HCT116 (cell line): ENCODE measurements at regions not wholly inside any gene's neighbourhood (a gene's known extent, or its start where the extent isn't known, plus 50 kb on each side); places are given as distances from the start of the nearest gene placed in this dataset.

Experiments
- ATAC-seq: fragments of 200-7000 bp; cut with Tn5 transposase; 2 replicates; pipeline ENCODE4 v1.9.1; 2020; ENCODE audit warnings: mild to moderate bottlenecking, moderate library complexity
- BruUV-seq: library from RNA; stranded (reverse); fragments of 400-500 nt; replicated peaks from 2 replicates; lab custom pipeline; 2021; lab: Mats Ljungman, UMichigan
- CTCF ChIA-PET: fragments of 300-600 bp; sonication (Branson Sonifier 250); formaldehyde crosslinking; loops from one replicate; lab custom pipeline; 2021; ENCODE audit warnings: antibody characterized with exemption; lab: Charles Lee
- POLR2A ChIA-PET: fragments of 300-600, 350-600 bp; sonication (Branson Sonifier 250); formaldehyde crosslinking; loops from one replicate; lab custom pipeline; 2021; ENCODE audit warnings: antibody characterized with exemption; lab: Charles Lee
- RAD21 ChIA-PET, 2 experiments: fragments of 300-600 bp; sonication (Branson Sonifier 250); formaldehyde crosslinking; loops; one replicate each; lab custom pipeline; 2023; ENCODE audit warnings: low total read pairs in 2 of 2; ENCODE audit not compliant: uncharacterized antibody in 2 of 2, unreplicated experiment in 2 of 2, low non-redundant PET in 1 of 2; lab: Charles Lee
- DNase-seq: peaks from one replicate; pipeline ENCODE4 v3.0.0-alpha.2; 2010; ENCODE audit warnings: low read depth, low spot score
- H2AFZ ChIP-seq: fragments of 200-600 bp; shearing (Covaris generic), sonication (generic); 2 replicates; pipeline ENCODE4 v1.6.1; 2017; ENCODE audit warnings: low read depth, mixed run types, mixed read lengths, antibody characterized with exemption, low read length; ENCODE audit not compliant: poor library complexity, severe bottlenecking
- H3K27ac ChIP-seq: 2 replicates; pipeline ENCODE4 v1.5.1; 2012; ENCODE audit warnings: low read depth, low read length
- H3K27me3 ChIP-seq: fragments of 200-600 bp; sonication (generic); 2 replicates; pipeline ENCODE4 v1.6.1; 2016; ENCODE audit warnings: mixed run types, low read length, mixed read lengths; ENCODE audit not compliant: insufficient read depth
- H3K36me3 ChIP-seq, 2 experiments: fragments of 200-500 bp in 1 of 2; fragments of 200-600 bp in 1 of 2; sonication (Bioruptor generic) in 1 of 2; sonication (generic) in 1 of 2; 2 replicates each; pipeline versions ENCODE4 v1.5.1 to v1.6.1; 2014 to 2016; ENCODE audit warnings: low read length in 2 of 2, inconsistent platforms in 1 of 2, mixed read lengths in 1 of 2, mixed run types in 1 of 2; ENCODE audit not compliant: insufficient read depth in 2 of 2, control insufficient read depth in 1 of 2
- H3K4me1 ChIP-seq, 2 experiments: fragments of 200-600 bp in 1 of 2; sonication (generic) in 1 of 2; 2 replicates each; pipeline versions ENCODE4 v1.5.1 to v1.6.1; 2012 to 2017; ENCODE audit warnings: low read length in 2 of 2, inconsistent platforms in 1 of 2, mild to moderate bottlenecking in 1 of 2, mixed read lengths in 1 of 2, mixed run types in 1 of 2, moderate library complexity in 1 of 2; ENCODE audit not compliant: insufficient read depth in 2 of 2, control insufficient read depth in 1 of 2
- H3K4me2 ChIP-seq: fragments of 200-600 bp; sonication (generic); 2 replicates; pipeline ENCODE4 v1.6.1; 2017; ENCODE audit warnings: mixed run types, low read length, mixed read lengths
- H3K4me3 ChIP-seq, 2 experiments: fragments of 200-600 bp in 1 of 2; sonication (generic) in 1 of 2; replicated peaks in 1 of 2; 2 replicates each; pipeline ENCODE4 v1.5.1; 2011 to 2016; ENCODE audit warnings: low read length in 2 of 2, control low read depth in 1 of 2, low read depth in 1 of 2, mild to moderate bottlenecking in 1 of 2, mixed read lengths in 1 of 2, mixed run types in 1 of 2
- H3K79me2 ChIP-seq: fragments of 200-600 bp; sonication (generic); 2 replicates; pipeline ENCODE4 v1.6.1; 2017; ENCODE audit warnings: mild to moderate bottlenecking, mixed run types, low read length, moderate library complexity, mixed read lengths; ENCODE audit not compliant: insufficient read depth
- H3K9ac ChIP-seq: fragments of 200-600 bp; sonication (generic); 2 replicates; pipeline ENCODE4 v1.6.1; 2016; ENCODE audit warnings: low read length, mixed read lengths
- H3K9me2 ChIP-seq: fragments of 200-600 bp; sonication (generic), shearing (Covaris generic); 2 replicates; pipeline ENCODE4 v1.6.1; 2017; ENCODE audit warnings: mixed run types, mild to moderate bottlenecking, moderate library complexity; ENCODE audit not compliant: insufficient read depth
- H3K9me3 ChIP-seq, 2 experiments: fragments of 200-500 bp in 1 of 2; fragments of 200-600 bp in 1 of 2; sonication (Bioruptor generic) in 1 of 2; sonication (generic) in 1 of 2; 2 replicates each; pipeline ENCODE4 v1.6.1; 2014 to 2017; ENCODE audit warnings: low read length in 2 of 2, mixed read lengths in 2 of 2, inconsistent platforms in 1 of 2, low read depth in 1 of 2, mild to moderate bottlenecking in 1 of 2, mixed run types in 1 of 2, moderate library complexity in 1 of 2; ENCODE audit not compliant: control insufficient read depth in 1 of 2, insufficient read depth in 1 of 2
- H4K20me1 ChIP-seq: fragments of 200-600 bp; sonication (generic), shearing (Covaris generic); 2 replicates; pipeline ENCODE4 v1.6.1; 2017; ENCODE audit warnings: mixed run types, mild to moderate bottlenecking, moderate library complexity; ENCODE audit not compliant: insufficient read depth
- CBX3 ChIP-seq: IDR thresholded peaks from 2 replicates; pipeline ENCODE4 v1.6.1; 2012; ENCODE audit warnings: low read depth
- CEBPB ChIP-seq: IDR thresholded peaks from 2 replicates; pipeline ENCODE4 v1.6.1; 2012; ENCODE audit warnings: low read depth
- EZH2 ChIP-seq: fragments of 200-600 bp; sonication (generic); IDR thresholded peaks from 2 replicates; pipeline ENCODE4 v1.6.1; 2017; ENCODE audit warnings: antibody characterized with exemption, mixed run types
- EZH2phosphoT487 ChIP-seq: fragments of 200-600 bp; IDR thresholded peaks from 2 replicates; pipeline ENCODE4 v1.6.1; 2018; ENCODE audit warnings: antibody characterized with exemption, borderline replicate concordance
- JUND ChIP-seq: IDR thresholded peaks from 2 replicates; pipeline ENCODE4 v1.6.1; 2012
- POLR2A ChIP-seq: IDR thresholded peaks from 2 replicates; pipeline ENCODE4 v1.7.0; 2011; ENCODE audit warnings: borderline replicate concordance; ENCODE audit not compliant: insufficient read depth, insufficient read length; ENCODE audit errors: extremely low read depth
- POLR2AphosphoS5 ChIP-seq: IDR thresholded peaks from 2 replicates; pipeline ENCODE4 v1.6.1; 2011; ENCODE audit warnings: mild to moderate bottlenecking, low read depth, low read length, moderate library complexity
- RAD21 ChIP-seq: IDR thresholded peaks from 2 replicates; pipeline ENCODE4 v1.6.1; 2012; ENCODE audit warnings: low read depth, mild to moderate bottlenecking
- REST ChIP-seq: IDR thresholded peaks from 2 replicates; pipeline ENCODE4 v1.6.1; 2012; ENCODE audit warnings: low read depth
- SIN3A ChIP-seq: IDR thresholded peaks from 2 replicates; pipeline ENCODE4 v1.6.1; 2012; ENCODE audit warnings: low read depth
- SP1 ChIP-seq: IDR thresholded peaks from 2 replicates; pipeline ENCODE4 v1.6.1; 2012; ENCODE audit warnings: low read depth
- TCF7L2 ChIP-seq: IDR thresholded peaks from 2 replicates; pipeline ENCODE4 v1.7.0; 2011; ENCODE audit warnings: borderline replicate concordance, inconsistent platforms; ENCODE audit not compliant: insufficient read depth, insufficient read length; ENCODE audit errors: extremely low read depth
- ZBTB33 ChIP-seq: IDR thresholded peaks from 2 replicates; pipeline ENCODE4 v1.6.1; 2011; ENCODE audit warnings: mild to moderate bottlenecking, low read length, moderate library complexity; ENCODE audit not compliant: insufficient replicate concordance; ENCODE audit errors: extremely low read depth
- ZNF274 ChIP-seq: fragments of 200-500 bp; sonication (Bioruptor generic); IDR thresholded peaks from 2 replicates; pipeline ENCODE4 v1.6.1; 2014; ENCODE audit warnings: mild to moderate bottlenecking, low read depth, low read length, inconsistent platforms
- intact Hi-C: fragments of 100-400 bp; cut with micrococcal nuclease; formaldehyde crosslinking; loops from 2 replicates; pipeline ENCODE4 v1.10.0; 2022
- TF ChIP-seq, protein P1 (sequence below): IDR thresholded peaks from 2 replicates; pipeline ENCODE4 v1.6.1; 2012

GRCh38 chr14:84991021-84991420, 538.9 kb upstream of the FLRT2 start (continued):
- no peak for TF ChIP-seq REST
- TF ChIP-seq, all 23 proteins: peak for 0

GRCh38 chr14:84998216-84998615, 531.7 kb upstream of the FLRT2 start:
- DNase-seq (no peak), ATAC-seq (no peak)
- ChIA-PET CTCF (no interaction called here), RAD21 (no interaction called here), POLR2A (no interaction called here)
- Histone ChIP-seq H3K9me3 (peaks cover 5 to 30% of the 10 kb centered on the region in 2 experiments; a peak in 2 of 4 replicates), H3K9me2 (no peaks in the 10 kb centered on the region), H3K4me3 (no peak overlapping the region), H3K27me3 (no peaks in the 10 kb centered on the region), H3K27ac (no peak overlapping the region), H2AFZ (no peak overlapping the region), H3K79me2 (no peaks in the 10 kb centered on the region), H3K4me1 (no peaks in the 10 kb centered on the region), H3K4me2 (no peak overlapping the region), H3K9ac (no peak overlapping the region), H4K20me1 (no peaks in the 10 kb centered on the region), H3K36me3 (no peaks in the 10 kb centered on the region)
- BruUV-seq: no TSS peak
- intact Hi-C loops: no loop called here
- no peak for TF ChIP-seq EZH2
- TF ChIP-seq, protein P1, sequence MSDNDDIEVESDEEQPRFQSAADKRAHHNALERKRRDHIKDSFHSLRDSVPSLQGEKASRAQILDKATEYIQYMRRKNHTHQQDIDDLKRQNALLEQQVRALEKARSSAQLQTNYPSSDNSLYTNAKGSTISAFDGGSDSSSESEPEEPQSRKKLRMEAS: no peak
- no peak for TF ChIP-seq REST
- no peak for TF ChIP-seq EZH2phosphoT487
- TF ChIP-seq RAD21: no peak
- TF ChIP-seq SP1: no peak
- TF ChIP-seq CEBPB: no peak
- no peak for TF ChIP-seq POLR2A
- TF ChIP-seq TCF7L2: no peak
- TF ChIP-seq JUND: no peak
- TF ChIP-seq ZNF274: no peak
- TF ChIP-seq ZBTB33: no peak
- no peak for TF ChIP-seq SIN3A
- TF ChIP-seq CBX3: no peak
- TF ChIP-seq POLR2AphosphoS5: no peak
